ENCODE measurements at regions not wholly inside any gene's neighbourhood (a gene's known extent, or its start where the extent isn't known, plus 50 kb on each side); places are given as distances from the start of the nearest gene placed in this dataset.

DNA sequence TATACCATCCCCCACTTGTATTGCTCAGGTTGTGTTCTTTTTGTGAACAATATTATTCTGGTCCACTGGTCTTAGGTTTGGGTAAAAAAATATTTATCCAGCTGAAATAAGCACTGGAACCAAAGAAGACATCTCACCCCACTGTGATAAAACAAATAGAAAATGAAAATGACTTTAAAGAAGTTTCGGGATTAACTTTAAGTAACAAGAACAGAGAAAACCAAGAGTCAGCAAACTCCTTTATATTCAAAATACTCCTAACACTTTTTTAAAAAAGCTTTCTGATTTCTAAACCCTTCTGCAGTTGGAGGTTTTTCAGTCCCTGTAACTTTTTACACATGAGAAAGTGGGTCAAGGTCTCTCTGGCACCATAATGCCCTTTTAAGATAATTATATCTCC is 273.9 kb upstream of the CDH10 start:
- Mint-ChIP-seq H3K4me1 (no peaks in the 10 kb centered on the region), H3K9me3 (peaks cover 11% of the 10 kb centered on the region), H3K36me3 (no peaks in the 10 kb centered on the region), H3K4me3 (no peak overlapping the region), H3K27me3 (no peaks in the 10 kb centered on the region), H3K27ac (no peak overlapping the region)
- DNase-seq: no peak

- DNase-seq: no peak
- no peak overlapping the region for H3K27ac Mint-ChIP-seq
- no peaks in the 10 kb centered on the region for H3K36me3 Mint-ChIP-seq
- no peaks in the 10 kb centered on the region for H3K4me1 Mint-ChIP-seq
- peaks cover 8% of the 10 kb centered on the region for H3K9me3 Mint-ChIP-seq
- no peaks in the 10 kb centered on the region for H3K27me3 Mint-ChIP-seq
- H3K4me3 Mint-ChIP-seq: no peak overlapping the region
Observed at GRCh38 chr5:24916863-24917262, 272.1 kb upstream of the CDH10 start.

GRCh38 chr5:24909210-24909609 is 264.4 kb upstream of the CDH10 start:
- Mint-ChIP-seq H3K27me3 (no peaks in the 10 kb centered on the region), H3K36me3 (no peaks in the 10 kb centered on the region), H3K9me3 (peaks cover 2% of the 10 kb centered on the region), H3K27ac (no peak overlapping the region), H3K4me1 (no peaks in the 10 kb centered on the region), H3K4me3 (no peak overlapping the region)
- no peak for DNase-seq

DNA sequence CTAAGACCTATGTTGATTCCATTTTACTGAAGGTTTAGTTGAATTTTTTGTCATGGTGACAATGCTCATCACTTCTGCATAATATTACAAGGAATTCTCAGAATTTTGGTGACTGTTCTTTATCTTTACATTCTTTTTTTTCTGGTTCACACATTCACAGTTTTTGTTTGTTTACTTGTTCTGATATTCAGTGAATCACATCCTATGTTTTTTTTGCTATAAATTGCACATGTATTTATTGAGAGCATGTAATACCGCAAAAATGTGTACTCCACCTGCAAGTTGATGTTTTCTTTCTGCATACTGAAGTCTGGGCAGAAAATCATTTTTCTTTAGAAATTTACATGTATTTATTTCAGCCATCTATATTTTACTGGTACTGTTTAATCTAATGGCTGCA is 261.9 kb upstream of the CDH10 start:
- H3K27me3 Mint-ChIP-seq: no peaks in the 10 kb centered on the region
- H3K4me3 Mint-ChIP-seq: no peak overlapping the region
- H3K36me3 Mint-ChIP-seq: no peaks in the 10 kb centered on the region
- no peaks in the 10 kb centered on the region for H3K4me1 Mint-ChIP-seq
- DNase-seq: no peak
- peaks cover 2% of the 10 kb centered on the region for H3K9me3 Mint-ChIP-seq
- H3K27ac Mint-ChIP-seq: no peak overlapping the region

- Mint-ChIP-seq H3K4me1 (no peaks in the 10 kb centered on the region), H3K27me3 (no peaks in the 10 kb centered on the region), H3K4me3 (no peak overlapping the region), H3K36me3 (no peaks in the 10 kb centered on the region), H3K9me3 (peaks cover 4% of the 10 kb centered on the region), H3K27ac (no peak overlapping the region)
- no peak for DNase-seq
Observed at GRCh38 chr5:24904981-24905517, 260.3 kb upstream of the CDH10 start.

DNA sequence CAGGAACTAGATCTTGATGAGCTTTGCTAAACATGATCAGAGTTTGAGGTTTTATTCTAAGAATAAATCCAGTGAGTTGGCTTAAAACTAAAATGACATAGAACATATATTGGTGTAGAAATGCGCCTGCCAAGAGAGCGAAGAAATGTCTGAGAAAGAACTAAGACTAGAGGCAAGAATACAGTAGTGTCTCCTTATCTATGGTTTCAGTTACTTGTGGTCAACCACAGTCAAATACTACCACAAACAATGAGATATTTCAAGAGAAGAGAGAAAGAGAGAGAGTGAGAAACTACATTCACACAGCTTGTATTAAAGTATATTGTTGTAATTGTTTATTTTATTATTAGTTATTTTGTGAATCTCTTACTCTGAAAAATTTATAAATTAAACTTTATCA is 254.4 kb upstream of the CDH10 start:
- H3K27me3 Mint-ChIP-seq: no peaks in the 10 kb centered on the region
- no peak overlapping the region for H3K4me3 Mint-ChIP-seq
- no peaks in the 10 kb centered on the region for H3K4me1 Mint-ChIP-seq
- H3K9me3 Mint-ChIP-seq: peaks cover 5% of the 10 kb centered on the region
- DNase-seq: no peak
- no peaks in the 10 kb centered on the region for H3K36me3 Mint-ChIP-seq
- no peak overlapping the region for H3K27ac Mint-ChIP-seq

DNA sequence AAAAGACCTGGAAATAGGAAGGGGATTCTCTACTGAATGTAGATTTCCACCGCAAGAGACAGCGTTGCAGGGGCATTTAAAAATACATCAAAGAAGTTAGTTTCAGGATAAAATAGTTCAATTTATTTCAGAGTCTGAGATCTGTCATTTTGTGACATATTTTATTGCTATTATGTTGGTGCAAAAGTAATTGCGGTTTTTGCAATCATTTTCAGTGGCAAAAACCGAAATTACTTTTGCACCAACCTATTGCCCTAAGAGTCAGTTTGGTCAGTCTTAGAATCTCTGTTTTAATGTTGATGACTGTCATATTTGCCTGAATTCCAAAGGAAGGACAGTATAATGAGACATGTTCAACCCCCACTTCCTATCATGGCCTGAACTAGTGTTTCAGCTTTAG is 219.5 kb upstream of the CDH10 start:
- Mint-ChIP-seq H3K27ac (no peak overlapping the region), H3K4me1 (no peaks in the 10 kb centered on the region), H3K36me3 (no peaks in the 10 kb centered on the region), H3K4me3 (no peak overlapping the region), H3K9me3 (peaks cover 4% of the 10 kb centered on the region), H3K27me3 (no peaks in the 10 kb centered on the region)
- no peak for DNase-seq

DNA sequence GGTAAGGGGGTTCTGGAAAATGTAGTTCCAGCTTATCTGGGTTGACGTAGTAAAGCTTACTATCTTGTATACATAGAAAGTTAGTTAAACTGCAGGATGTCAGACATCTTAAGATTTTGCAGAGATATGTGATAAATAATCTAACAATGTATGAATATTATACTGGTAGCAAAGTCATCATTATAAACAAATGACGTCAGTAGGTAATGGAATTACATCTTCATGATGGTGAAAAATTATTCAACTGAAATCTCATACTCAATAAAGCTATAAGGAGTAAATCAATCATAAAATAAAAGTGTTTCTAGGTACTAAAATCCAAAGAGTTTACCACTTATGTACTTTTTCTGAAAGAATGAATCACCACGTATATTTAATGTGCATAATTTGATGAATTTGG is 217.3 kb upstream of the CDH10 start:
- no peaks in the 10 kb centered on the region for H3K27me3 Mint-ChIP-seq

DNA sequence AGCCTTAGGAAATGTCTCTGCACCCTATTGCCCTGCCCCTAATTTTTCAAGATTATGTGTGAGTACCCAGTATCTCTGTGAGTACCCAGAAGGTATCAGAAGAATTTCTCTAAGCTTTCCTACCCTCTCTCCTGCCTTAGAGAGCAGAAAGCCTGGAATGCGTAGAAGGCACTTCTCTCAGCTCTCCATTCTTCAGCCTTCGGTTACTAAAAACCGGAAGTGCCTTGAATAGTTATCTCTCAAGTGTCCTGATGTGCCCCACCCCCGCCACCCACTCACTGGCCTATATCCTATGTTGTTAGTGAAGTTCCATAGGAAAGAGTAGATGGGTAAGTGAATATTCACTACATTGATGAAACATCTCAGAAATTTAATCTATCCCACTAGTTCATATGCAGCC is 210.7 kb upstream of the CDH10 start:
- peaks cover 2% of the 10 kb centered on the region for H3K9me3 Mint-ChIP-seq
- DNase-seq: no peak
- H3K27me3 Mint-ChIP-seq: no peaks in the 10 kb centered on the region
- no peak overlapping the region for H3K27ac Mint-ChIP-seq
- no peaks in the 10 kb centered on the region for H3K36me3 Mint-ChIP-seq
- H3K4me3 Mint-ChIP-seq: no peak overlapping the region
- no peaks in the 10 kb centered on the region for H3K4me1 Mint-ChIP-seq

More for the DNA sequence above, 217.3 kb upstream of the CDH10 start:
- DNase-seq: no peak
- H3K4me3 Mint-ChIP-seq: no peak overlapping the region
- peaks cover 4% of the 10 kb centered on the region for H3K9me3 Mint-ChIP-seq
- H3K36me3 Mint-ChIP-seq: no peaks in the 10 kb centered on the region
- no peaks in the 10 kb centered on the region for H3K4me1 Mint-ChIP-seq
- H3K27ac Mint-ChIP-seq: no peak overlapping the region

GRCh38 chr5:24854850-24855249 is 210.1 kb upstream of the CDH10 start:
- peaks cover 2% of the 10 kb centered on the region for H3K9me3 Mint-ChIP-seq
- no peaks in the 10 kb centered on the region for H3K27me3 Mint-ChIP-seq
- H3K4me1 Mint-ChIP-seq: no peaks in the 10 kb centered on the region
- no peaks in the 10 kb centered on the region for H3K36me3 Mint-ChIP-seq
- no peak overlapping the region for H3K4me3 Mint-ChIP-seq
- no peak for DNase-seq
- H3K27ac Mint-ChIP-seq: no peak overlapping the region

- no peak for DNase-seq
- no peaks in the 10 kb centered on the region for H3K9me3 Mint-ChIP-seq
Observed at GRCh38 chr5:24854350-24854749, 209.6 kb upstream of the CDH10 start.

DNA sequence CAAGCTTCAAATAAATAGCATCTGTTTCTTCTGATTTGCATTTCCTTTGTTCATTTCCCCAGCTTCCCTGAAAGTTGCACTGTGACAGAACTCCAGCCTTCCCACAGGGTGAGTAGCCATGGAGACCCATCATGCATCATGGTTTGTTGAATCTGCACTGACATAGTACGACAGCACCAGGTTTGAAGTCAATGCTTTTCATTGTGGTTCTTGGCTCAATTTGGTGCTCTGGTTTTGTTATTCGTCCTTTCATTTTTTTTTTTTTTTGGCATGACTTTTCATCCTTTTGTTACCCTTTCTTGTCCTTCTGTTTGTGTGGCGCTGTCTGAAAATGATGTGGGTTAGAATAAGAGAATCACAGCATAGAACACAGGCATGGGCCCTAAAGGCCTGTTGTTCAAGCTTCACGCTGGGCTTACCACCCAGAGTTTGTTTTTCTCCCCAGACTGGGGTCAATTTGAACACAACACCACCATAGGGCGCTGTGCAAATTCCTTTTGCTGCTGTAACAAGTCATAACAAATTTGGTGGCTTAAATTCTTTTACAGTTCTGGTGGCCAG is 206.2 kb upstream of the CDH10 start:
- Mint-ChIP-seq H3K27me3 (no peaks in the 10 kb centered on the region), H3K4me3 (no peak overlapping the region), H3K9me3 (peaks cover 2% of the 10 kb centered on the region), H3K36me3 (no peaks in the 10 kb centered on the region), H3K27ac (no peak overlapping the region), H3K4me1 (no peaks in the 10 kb centered on the region)
- DNase-seq: no peak

More at GRCh38 chr5:24854350-24854749, 209.6 kb upstream of the CDH10 start:
- Mint-ChIP-seq H3K27ac (no peak overlapping the region), H3K27me3 (no peaks in the 10 kb centered on the region), H3K4me1 (no peaks in the 10 kb centered on the region), H3K4me3 (no peak overlapping the region), H3K36me3 (no peaks in the 10 kb centered on the region)

GRCh38 chr5:24849210-24849609 is 204.4 kb upstream of the CDH10 start:
- no peaks in the 10 kb centered on the region for H3K4me1 Mint-ChIP-seq
- H3K36me3 Mint-ChIP-seq: no peaks in the 10 kb centered on the region
- no peak overlapping the region for H3K27ac Mint-ChIP-seq
- H3K4me3 Mint-ChIP-seq: no peak overlapping the region
- DNase-seq: no peak
- H3K9me3 Mint-ChIP-seq: peaks cover 2% of the 10 kb centered on the region
- no peaks in the 10 kb centered on the region for H3K27me3 Mint-ChIP-seq

DNA sequence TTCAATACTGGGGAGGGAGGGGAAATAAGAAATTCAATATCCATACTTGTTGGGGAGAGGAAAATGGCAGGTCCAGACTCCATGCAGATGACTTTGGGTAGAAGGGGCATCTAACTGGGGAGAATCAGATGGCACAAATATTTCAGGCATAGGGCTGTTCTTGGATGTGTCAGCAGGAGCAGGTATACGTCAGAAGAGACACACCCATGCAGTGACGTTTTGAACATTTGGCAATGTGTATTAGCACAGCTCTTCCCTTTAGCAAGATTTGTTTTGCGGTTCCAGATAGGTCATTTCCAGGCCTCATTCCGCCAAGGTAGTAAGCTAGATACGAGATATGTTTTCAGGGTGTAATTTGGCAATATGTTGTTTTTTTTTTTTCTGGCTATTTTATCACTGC is 187.2 kb upstream of the CDH10 start:
- Mint-ChIP-seq H3K4me3 (no peak overlapping the region), H3K9me3 (peaks cover 8% of the 10 kb centered on the region), H3K36me3 (no peaks in the 10 kb centered on the region), H3K27me3 (no peaks in the 10 kb centered on the region), H3K27ac (no peak overlapping the region), H3K4me1 (no peaks in the 10 kb centered on the region)
- DNase-seq: no peak

GRCh38 chr5:24823625-24824024 is 178.8 kb upstream of the CDH10 start:
- Mint-ChIP-seq H3K4me1 (no peaks in the 10 kb centered on the region), H3K27ac (no peak overlapping the region), H3K36me3 (no peaks in the 10 kb centered on the region), H3K4me3 (no peak overlapping the region), H3K27me3 (no peaks in the 10 kb centered on the region), H3K9me3 (peaks cover 13% of the 10 kb centered on the region)
- no peak for DNase-seq

GRCh38 chr5:24819841-24820240 is 175.1 kb upstream of the CDH10 start:
- no peak overlapping the region for H3K27ac Mint-ChIP-seq
- H3K27me3 Mint-ChIP-seq: no peaks in the 10 kb centered on the region
- H3K4me3 Mint-ChIP-seq: no peak overlapping the region
- peaks cover 21% of the 10 kb centered on the region for H3K9me3 Mint-ChIP-seq
- DNase-seq: no peak
- H3K4me1 Mint-ChIP-seq: no peaks in the 10 kb centered on the region
- H3K36me3 Mint-ChIP-seq: no peaks in the 10 kb centered on the region

Data from activated naive CD8-positive, alpha-beta T cell treated with anti-CD3 and anti-CD28 coated beads for 36 hours (primary cell).